ENCODE measurements at regions not wholly inside any gene's neighbourhood (a gene's known extent, or its start where the extent isn't known, plus 50 kb on each side); places are given as distances from the start of the nearest gene placed in this dataset.

DNA sequence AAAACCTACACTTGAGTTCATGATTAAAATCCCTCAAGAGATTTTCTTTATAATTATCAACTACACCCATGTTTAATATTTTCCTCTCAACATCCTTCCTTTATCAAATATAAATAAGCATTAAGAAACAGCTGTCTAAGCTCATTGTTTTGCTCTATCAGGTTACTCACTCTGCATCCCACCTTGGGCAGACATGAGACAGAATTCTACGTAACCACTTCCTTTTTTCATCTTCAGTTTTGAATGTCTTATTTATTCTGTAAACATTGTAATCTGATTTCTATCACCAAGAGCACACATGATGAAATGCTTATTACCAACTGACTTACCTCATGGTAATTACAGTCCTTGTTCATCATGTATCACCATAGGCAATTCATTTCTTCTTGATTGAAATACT, 1256.6 kb upstream of the ATXN8OS start:
- TF ChIP-seq, protein P1, sequence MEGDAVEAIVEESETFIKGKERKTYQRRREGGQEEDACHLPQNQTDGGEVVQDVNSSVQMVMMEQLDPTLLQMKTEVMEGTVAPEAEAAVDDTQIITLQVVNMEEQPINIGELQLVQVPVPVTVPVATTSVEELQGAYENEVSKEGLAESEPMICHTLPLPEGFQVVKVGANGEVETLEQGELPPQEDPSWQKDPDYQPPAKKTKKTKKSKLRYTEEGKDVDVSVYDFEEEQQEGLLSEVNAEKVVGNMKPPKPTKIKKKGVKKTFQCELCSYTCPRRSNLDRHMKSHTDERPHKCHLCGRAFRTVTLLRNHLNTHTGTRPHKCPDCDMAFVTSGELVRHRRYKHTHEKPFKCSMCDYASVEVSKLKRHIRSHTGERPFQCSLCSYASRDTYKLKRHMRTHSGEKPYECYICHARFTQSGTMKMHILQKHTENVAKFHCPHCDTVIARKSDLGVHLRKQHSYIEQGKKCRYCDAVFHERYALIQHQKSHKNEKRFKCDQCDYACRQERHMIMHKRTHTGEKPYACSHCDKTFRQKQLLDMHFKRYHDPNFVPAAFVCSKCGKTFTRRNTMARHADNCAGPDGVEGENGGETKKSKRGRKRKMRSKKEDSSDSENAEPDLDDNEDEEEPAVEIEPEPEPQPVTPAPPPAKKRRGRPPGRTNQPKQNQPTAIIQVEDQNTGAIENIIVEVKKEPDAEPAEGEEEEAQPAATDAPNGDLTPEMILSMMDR (IDR thresholded peaks at IDR 0.05; ENCODE audit: insufficient read depth, low read depth, low read length) = no peak
- TF ChIP-seq EZH2 (IDR thresholded peaks at IDR 0.05; ENCODE audit: insufficient read depth, low read length) = no peak
